Spleen (tissue), 11 donors: ENCODE measurements at regions not wholly inside any gene's neighbourhood (a gene's known extent, or its start where the extent isn't known, plus 50 kb on each side); places are given as distances from the start of the nearest gene placed in this dataset.

Source experiments
- DNase-seq: peaks from one replicate; pipeline ENCODE4 v3.0.0-alpha.2; 2020
- H3K27ac ChIP-seq, 8 donors: fragments of 200-600 bp; sonication (generic) in 7 of 8; 1 replicate in 4 of 8; 2 replicates in 4 of 8; pipeline versions ENCODE4 v1.5.0 to v1.8.0; 2016 to 2021; ENCODE audit warnings: inconsistent platforms in 4 of 8, mild to moderate bottlenecking in 4 of 8, moderate library complexity in 1 of 8
- H3K27me3 ChIP-seq, 7 donors: fragments of 200-600 bp; sonication (generic) in 6 of 7; replicated peaks in 1 of 7; 1 replicate in 4 of 7; 2 replicates in 3 of 7; pipeline versions ENCODE4 v1.5.0 to v1.8.0; 2016 to 2021; ENCODE audit warnings: inconsistent platforms in 3 of 7, mild to moderate bottlenecking in 1 of 7
- H3K36me3 ChIP-seq, 6 donors: fragments of 200-600 bp; sonication (generic) in 5 of 6; 1 replicate in 4 of 6; 2 replicates in 2 of 6; pipeline versions ENCODE4 v1.5.0 to v1.8.0; 2016 to 2021; ENCODE audit warnings: inconsistent platforms in 2 of 6
- H3K4me1 ChIP-seq, 6 donors: fragments of 200-600 bp; sonication (generic) in 5 of 6; 1 replicate in 3 of 6; 2 replicates in 3 of 6; pipeline versions ENCODE4 v1.5.0 to v1.8.0; 2016 to 2021; ENCODE audit warnings: inconsistent platforms in 3 of 6
- H3K4me3 ChIP-seq, 8 donors: fragments of 200-600 bp; sonication (generic) in 7 of 8; 1 replicate in 4 of 8; 2 replicates in 4 of 8; pipeline versions ENCODE4 v1.5.0 to v1.8.0; 2016 to 2021; ENCODE audit warnings: inconsistent platforms in 4 of 8, mild to moderate bottlenecking in 4 of 8, moderate library complexity in 2 of 8
- H3K9me3 ChIP-seq, 8 donors: fragments of 200-600 bp; sonication (generic) in 7 of 8; 1 replicate in 4 of 8; 2 replicates in 4 of 8; pipeline versions ENCODE4 v1.5.0 to v1.8.0; 2016 to 2021; ENCODE audit warnings: inconsistent platforms in 4 of 8
- POLR2A ChIP-seq, 3 donors: fragments of 450-650 bp; IDR thresholded peaks; one replicate each; pipeline ENCODE4 v1.5.1; 2017; ENCODE audit warnings: antibody characterized with exemption in 3 of 3, mild to moderate bottlenecking in 1 of 3
- POLR2AphosphoS5 ChIP-seq, 3 donors: sonication (generic); formaldehyde crosslinking; IDR thresholded peaks; one replicate each; pipeline ENCODE4 v1.5.1; 2017; ENCODE audit warnings: antibody characterized with exemption in 3 of 3
- WGBS, 5 donors: extraction: QIAGEN DNeasy Blood & Tissue Kit in 3 of 5; methylation state at CpG; one replicate each; pipeline versions ENCODE4 v1.1.5 to v1.1.7; 2013 to 2018; 5-methylcytosine and 5-hydroxymethylcytosine counted together
- intact Hi-C: fragments of 100-400 bp; cut with DNase I; formaldehyde crosslinking; loops from one replicate; pipeline ENCODE4 v1.15.0; 2023; ENCODE audit warnings: low total_unique reads
- TF ChIP-seq, protein P1 (sequence below), 11 experiments: fragments of 200-600 bp in 7 of 11; fragments of 450-650 bp in 4 of 11; sonication (generic) in 4 of 11; IDR thresholded peaks in 8 of 11; conservative IDR thresholded peaks in 3 of 11; 1 replicate in 7 of 11; 2 replicates in 4 of 11; pipeline versions ENCODE4 v1.4.0 to v1.8.0; 2016 to 2021; ENCODE audit warnings: antibody characterized with exemption in 11 of 11, inconsistent platforms in 4 of 11, mild to moderate bottlenecking in 1 of 11
- donor health status: healthy with polysubstance abuse.
- donor health status: DM: no; HTN: no; CAD: no; lungs with moderate emphysema.
- donor health status: DM: no; HTN: no; CAD: no.
- donor health status: Bipolar disorder and iron deficiency.
- donor health status: healthy.
- donor health status: DM: no; HTN: no; CAD: no.
- donor health status: DM: yes; HTN: yes; CAD: no.

GRCh38 chr5:39598661-39599248 lies 174.0 kb upstream of the DAB2 start:
- no peaks in the 10 kb centered on the region for H3K9me3 ChIP-seq
- H3K27ac ChIP-seq: no peak overlapping the region
- TF ChIP-seq, protein P1, sequence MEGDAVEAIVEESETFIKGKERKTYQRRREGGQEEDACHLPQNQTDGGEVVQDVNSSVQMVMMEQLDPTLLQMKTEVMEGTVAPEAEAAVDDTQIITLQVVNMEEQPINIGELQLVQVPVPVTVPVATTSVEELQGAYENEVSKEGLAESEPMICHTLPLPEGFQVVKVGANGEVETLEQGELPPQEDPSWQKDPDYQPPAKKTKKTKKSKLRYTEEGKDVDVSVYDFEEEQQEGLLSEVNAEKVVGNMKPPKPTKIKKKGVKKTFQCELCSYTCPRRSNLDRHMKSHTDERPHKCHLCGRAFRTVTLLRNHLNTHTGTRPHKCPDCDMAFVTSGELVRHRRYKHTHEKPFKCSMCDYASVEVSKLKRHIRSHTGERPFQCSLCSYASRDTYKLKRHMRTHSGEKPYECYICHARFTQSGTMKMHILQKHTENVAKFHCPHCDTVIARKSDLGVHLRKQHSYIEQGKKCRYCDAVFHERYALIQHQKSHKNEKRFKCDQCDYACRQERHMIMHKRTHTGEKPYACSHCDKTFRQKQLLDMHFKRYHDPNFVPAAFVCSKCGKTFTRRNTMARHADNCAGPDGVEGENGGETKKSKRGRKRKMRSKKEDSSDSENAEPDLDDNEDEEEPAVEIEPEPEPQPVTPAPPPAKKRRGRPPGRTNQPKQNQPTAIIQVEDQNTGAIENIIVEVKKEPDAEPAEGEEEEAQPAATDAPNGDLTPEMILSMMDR (IDR thresholded peaks at IDR 0.05 in 8 of 11, conservative IDR thresholded peaks at IDR 0.05 in 3 of 11): no peak
- TF ChIP-seq POLR2A (IDR thresholded peaks at IDR 0.05) (no peak), POLR2AphosphoS5 (IDR thresholded peaks at IDR 0.05) (no peak)
- intact Hi-C loops: no loop called here
- no peaks in the 10 kb centered on the region for H3K36me3 ChIP-seq
- peaks cover 0 to 11% (median 0%) of the 10 kb centered on the region in 7 donors for H3K27me3 ChIP-seq
- DNase-seq: no peak
- WGBS, 5 donors: 78 to 87% (median 86%) methylated on average over 10 to 14 of the region's 14 CpGs
- H3K4me3 ChIP-seq: no peak overlapping the region
- no peaks in the 10 kb centered on the region for H3K4me1 ChIP-seq

- no peaks in the 10 kb centered on the region for H3K36me3 ChIP-seq
- no peaks in the 10 kb centered on the region for H3K9me3 ChIP-seq
- intact Hi-C loops: loop anchor here (10.0 kb wide), 1 partner anchor 357 kb away; no protein-coding TSS in a partner anchor
- no peaks in the 10 kb centered on the region for H3K27me3 ChIP-seq
- H3K4me3 ChIP-seq: no peak overlapping the region
- H3K27ac ChIP-seq: no peak overlapping the region
- TF ChIP-seq, protein P1 (IDR thresholded peaks at IDR 0.05 in 8 of 11, conservative IDR thresholded peaks at IDR 0.05 in 3 of 11): no peak
- TF ChIP-seq POLR2A (IDR thresholded peaks at IDR 0.05) (no peak), POLR2AphosphoS5 (IDR thresholded peaks at IDR 0.05) (no peak)
- WGBS, 5 donors: 83 to 92% (median 88%) methylated on average over 2 of the region's 2 CpGs
- H3K4me1 ChIP-seq: no peaks in the 10 kb centered on the region
- no peak for DNase-seq
Observed at GRCh38 chr5:39588179-39588578, 163.4 kb upstream of the DAB2 start.

- Histone ChIP-seq H3K9me3 (no peaks in the 10 kb centered on the region), H3K4me3 (no peak overlapping the region), H3K27ac (no peak overlapping the region), H3K4me1 (no peaks in the 10 kb centered on the region), H3K36me3 (no peaks in the 10 kb centered on the region), H3K27me3 (no peaks in the 10 kb centered on the region)
- TF ChIP-seq POLR2AphosphoS5 (IDR thresholded peaks at IDR 0.05): no peak
- TF ChIP-seq, protein P1 (IDR thresholded peaks at IDR 0.05 in 8 of 11, conservative IDR thresholded peaks at IDR 0.05 in 3 of 11): no peak
- 63 to 67% (median 64%) methylated on average over 2 of the region's 2 CpGs for WGBS, 5 donors
- no peak for DNase-seq
- intact Hi-C loops: loop anchor here (10.0 kb wide), 1 partner anchor 357 kb away; no protein-coding TSS in a partner anchor
Observed at GRCh38 chr5:39587675-39588074, 162.9 kb upstream of the DAB2 start.

DNA sequence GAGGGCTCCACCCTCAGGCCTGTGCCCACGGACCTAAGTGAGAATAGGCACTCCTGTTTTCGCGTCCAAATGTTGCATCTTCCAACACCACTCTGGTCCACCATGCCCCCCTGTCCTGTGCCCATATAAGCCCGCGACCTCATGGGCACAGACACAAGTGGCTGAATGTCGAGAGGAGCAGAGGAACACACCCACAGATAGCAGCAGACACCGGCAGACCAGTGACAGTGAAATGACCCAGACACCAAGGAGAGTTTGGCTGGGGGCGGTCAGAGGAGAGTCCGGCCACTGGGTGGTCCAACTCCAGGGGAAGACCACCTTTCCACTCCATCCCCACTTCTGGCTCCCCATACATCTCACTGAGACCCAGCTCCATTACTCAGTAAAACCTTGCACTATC lies 161.4 kb upstream of the DAB2 start:
- H3K9me3 ChIP-seq: no peaks in the 10 kb centered on the region
- H3K27ac ChIP-seq: no peak overlapping the region
- H3K27me3 ChIP-seq: no peaks in the 10 kb centered on the region
- no peak for DNase-seq
- 73 to 90% (median 89%) methylated on average over 8 to 9 of the region's 9 CpGs for WGBS, 5 donors
- no peaks in the 10 kb centered on the region for H3K36me3 ChIP-seq
- intact Hi-C loops: loop anchor here (10.0 kb wide), 1 partner anchor 359 kb away; no protein-coding TSS in a partner anchor
- no peak overlapping the region for H3K4me3 ChIP-seq
- TF ChIP-seq, protein P1 (IDR thresholded peaks at IDR 0.05 in 8 of 11, conservative IDR thresholded peaks at IDR 0.05 in 3 of 11): no peak
- no peak for TF ChIP-seq POLR2AphosphoS5 (IDR thresholded peaks at IDR 0.05)
- TF ChIP-seq POLR2A (IDR thresholded peaks at IDR 0.05): no peak
- H3K4me1 ChIP-seq: peaks cover 0 to 6% (median 4%) of the 10 kb centered on the region in 6 donors
